ENCODE measurements at regions not wholly inside any gene's neighbourhood (a gene's known extent, or its start where the extent isn't known, plus 50 kb on each side); places are given as distances from the start of the nearest gene placed in this dataset.

DNA sequence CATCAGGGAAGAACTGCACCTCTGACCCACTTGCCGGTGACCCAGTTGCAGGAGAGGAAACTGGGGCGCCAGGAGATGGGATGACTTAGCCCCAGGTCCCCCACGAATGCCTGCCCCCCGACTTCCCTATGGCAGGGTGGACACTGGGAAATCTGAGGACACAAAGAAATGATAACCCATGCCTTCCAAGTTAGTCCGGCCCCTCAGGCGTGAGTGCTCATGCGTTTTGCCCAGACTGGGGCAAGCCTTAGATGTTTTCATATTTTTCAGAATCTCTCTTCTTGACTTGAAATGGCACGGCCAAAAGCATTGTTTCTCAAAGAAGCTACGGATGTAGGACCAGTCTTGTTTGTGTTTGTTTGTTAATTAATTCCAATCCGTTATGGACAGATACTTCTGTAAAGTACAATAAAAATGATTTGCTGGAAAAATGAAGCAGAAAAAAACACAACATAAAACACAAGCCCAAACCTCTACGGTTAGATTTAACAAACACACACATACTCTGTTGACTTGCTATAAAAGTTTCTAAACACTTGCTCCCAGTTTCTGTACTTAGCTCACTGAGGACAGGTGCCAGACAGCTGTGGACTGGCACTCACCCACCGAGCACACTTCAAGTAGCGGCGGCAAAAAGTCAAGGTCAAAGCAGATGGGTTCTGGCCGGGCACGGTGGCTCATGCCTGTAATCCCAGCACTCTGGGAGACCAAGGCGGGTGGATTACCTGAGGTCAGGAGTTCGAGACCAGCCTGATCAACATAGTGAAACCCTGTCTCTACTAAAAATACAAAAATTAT, 341.5 kb downstream of the BCOR start:
- Histone ChIP-seq H3K4me3 (ENCODE audit: low read depth, low read length) (no peak overlapping the region), H3K36me3 (ENCODE audit: control insufficient read depth in 2 of 2, insufficient read depth in 1 of 2, low read length in 2 of 2) (no peaks in the 10 kb centered on the region), H3K9me3 (ENCODE audit: control insufficient read depth, insufficient read depth, low read depth, low read length) (no peaks in the 10 kb centered on the region), H3K4me1 (ENCODE audit: control insufficient read depth, insufficient read depth, low read length) (peaks cover 12% of the 10 kb centered on the region), H3K27ac (ENCODE audit: extremely low read depth, low read depth, low read length) (peak overlapping the region; percentile 98)
- CTCF ChIA-PET, result no interaction called here
- TF ChIP-seq ZNF175 (tag by site-specific recombination; IDR thresholded peaks at IDR 0.05), result no peak
- TF ChIP-seq, protein P1, sequence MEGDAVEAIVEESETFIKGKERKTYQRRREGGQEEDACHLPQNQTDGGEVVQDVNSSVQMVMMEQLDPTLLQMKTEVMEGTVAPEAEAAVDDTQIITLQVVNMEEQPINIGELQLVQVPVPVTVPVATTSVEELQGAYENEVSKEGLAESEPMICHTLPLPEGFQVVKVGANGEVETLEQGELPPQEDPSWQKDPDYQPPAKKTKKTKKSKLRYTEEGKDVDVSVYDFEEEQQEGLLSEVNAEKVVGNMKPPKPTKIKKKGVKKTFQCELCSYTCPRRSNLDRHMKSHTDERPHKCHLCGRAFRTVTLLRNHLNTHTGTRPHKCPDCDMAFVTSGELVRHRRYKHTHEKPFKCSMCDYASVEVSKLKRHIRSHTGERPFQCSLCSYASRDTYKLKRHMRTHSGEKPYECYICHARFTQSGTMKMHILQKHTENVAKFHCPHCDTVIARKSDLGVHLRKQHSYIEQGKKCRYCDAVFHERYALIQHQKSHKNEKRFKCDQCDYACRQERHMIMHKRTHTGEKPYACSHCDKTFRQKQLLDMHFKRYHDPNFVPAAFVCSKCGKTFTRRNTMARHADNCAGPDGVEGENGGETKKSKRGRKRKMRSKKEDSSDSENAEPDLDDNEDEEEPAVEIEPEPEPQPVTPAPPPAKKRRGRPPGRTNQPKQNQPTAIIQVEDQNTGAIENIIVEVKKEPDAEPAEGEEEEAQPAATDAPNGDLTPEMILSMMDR (tag by site-specific recombination; IDR thresholded peaks at IDR 0.05), result no peak
- no peak for TF ChIP-seq ZNF624 (tag by site-specific recombination; IDR thresholded peaks at IDR 0.05)
- TF ChIP-seq, protein P2, sequence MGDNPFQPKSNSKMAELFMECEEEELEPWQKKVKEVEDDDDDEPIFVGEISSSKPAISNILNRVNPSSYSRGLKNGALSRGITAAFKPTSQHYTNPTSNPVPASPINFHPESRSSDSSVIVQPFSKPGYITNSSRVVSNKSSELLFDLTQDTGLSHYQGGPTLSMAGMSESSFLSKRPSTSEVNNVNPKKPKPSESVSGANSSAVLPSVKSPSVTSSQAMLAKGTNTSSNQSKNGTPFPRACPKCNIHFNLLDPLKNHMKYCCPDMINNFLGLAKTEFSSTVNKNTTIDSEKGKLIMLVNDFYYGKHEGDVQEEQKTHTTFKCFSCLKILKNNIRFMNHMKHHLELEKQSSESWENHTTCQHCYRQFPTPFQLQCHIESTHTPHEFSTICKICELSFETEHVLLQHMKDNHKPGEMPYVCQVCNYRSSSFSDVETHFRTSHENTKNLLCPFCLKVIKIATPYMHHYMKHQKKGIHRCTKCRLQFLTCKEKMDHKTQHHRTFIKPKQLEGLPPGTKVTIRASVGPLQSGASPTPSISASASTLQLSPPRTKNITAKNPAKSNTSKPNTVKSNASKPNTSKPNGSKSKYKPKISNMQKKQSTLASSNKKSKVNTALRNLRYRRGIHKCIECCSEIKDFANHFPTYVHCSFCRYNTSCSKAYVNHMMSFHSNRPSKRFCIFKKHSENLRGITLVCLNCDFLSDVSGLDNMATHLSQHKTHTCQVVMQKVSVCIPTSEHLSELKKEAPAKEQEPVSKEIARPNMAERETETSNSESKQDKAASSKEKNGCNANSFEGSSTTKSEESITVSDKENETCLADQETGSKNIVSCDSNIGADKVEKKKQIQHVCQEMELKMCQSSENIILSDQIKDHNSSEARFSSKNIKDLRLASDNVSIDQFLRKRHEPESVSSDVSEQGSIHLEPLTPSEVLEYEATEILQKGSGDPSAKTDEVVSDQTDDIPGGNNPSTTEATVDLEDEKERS (tag by site-specific recombination; IDR thresholded peaks at IDR 0.05), result no peak
- TF ChIP-seq SETDB1 (IDR thresholded peaks at IDR 0.05; ENCODE audit: insufficient read length, low read length), result no peak
- TF ChIP-seq ZBTB1 (tag by site-specific recombination; IDR thresholded peaks at IDR 0.05), result no peak
- TF ChIP-seq ZNF37A (tag by site-specific recombination; IDR thresholded peaks at IDR 0.05), result no peak
- no peak for TF ChIP-seq FEZF1 (tag by site-specific recombination; IDR thresholded peaks at IDR 0.05)
- TF ChIP-seq ZNF133 (tag by site-specific recombination; IDR thresholded peaks at IDR 0.05), result no peak
- no peak for TF ChIP-seq ZNF560 (tag by site-specific recombination; IDR thresholded peaks at IDR 0.05; ENCODE audit: borderline replicate concordance)
- TF ChIP-seq, protein P3, sequence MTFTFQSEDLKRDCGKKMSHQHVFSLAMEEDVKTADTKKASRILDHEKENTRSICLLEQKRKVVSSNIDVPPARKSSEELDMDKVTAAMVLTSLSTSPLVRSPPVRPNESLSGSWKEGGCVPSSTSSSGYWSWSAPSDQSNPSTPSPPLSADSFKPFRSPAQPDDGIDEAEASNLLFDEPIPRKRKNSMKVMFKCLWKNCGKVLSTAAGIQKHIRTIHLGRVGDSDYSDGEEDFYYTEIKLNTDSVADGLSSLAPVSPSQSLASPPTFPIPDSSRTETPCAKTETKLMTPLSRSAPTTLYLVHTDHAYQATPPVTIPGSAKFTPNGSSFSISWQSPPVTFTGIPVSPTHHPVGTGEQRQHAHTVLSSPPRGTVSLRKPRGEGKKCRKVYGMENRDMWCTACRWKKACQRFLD (tag by site-specific recombination; IDR thresholded peaks at IDR 0.05), result no peak
- no peak for TF ChIP-seq ZNF350 (tag by site-specific recombination; IDR thresholded peaks at IDR 0.05)
- TF ChIP-seq, protein P4, sequence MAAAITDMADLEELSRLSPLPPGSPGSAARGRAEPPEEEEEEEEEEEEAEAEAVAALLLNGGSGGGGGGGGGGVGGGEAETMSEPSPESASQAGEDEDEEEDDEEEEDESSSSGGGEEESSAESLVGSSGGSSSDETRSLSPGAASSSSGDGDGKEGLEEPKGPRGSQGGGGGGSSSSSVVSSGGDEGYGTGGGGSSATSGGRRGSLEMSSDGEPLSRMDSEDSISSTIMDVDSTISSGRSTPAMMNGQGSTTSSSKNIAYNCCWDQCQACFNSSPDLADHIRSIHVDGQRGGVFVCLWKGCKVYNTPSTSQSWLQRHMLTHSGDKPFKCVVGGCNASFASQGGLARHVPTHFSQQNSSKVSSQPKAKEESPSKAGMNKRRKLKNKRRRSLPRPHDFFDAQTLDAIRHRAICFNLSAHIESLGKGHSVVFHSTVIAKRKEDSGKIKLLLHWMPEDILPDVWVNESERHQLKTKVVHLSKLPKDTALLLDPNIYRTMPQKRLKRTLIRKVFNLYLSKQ (tag by site-specific recombination; IDR thresholded peaks at IDR 0.05; ENCODE audit: borderline replicate concordance), result no peak
- no peak for TF ChIP-seq ZNF324 (tag by site-specific recombination; IDR thresholded peaks at IDR 0.05)
- TF ChIP-seq ZNF514 (tag by site-specific recombination; IDR thresholded peaks at IDR 0.05), result no peak
- TF ChIP-seq ZNF311 (tag by site-specific recombination; IDR thresholded peaks at IDR 0.05; ENCODE audit: borderline replicate concordance), result no peak
- TF ChIP-seq GLIS1 (tag by site-specific recombination; IDR thresholded peaks at IDR 0.05), result no peak
- no peak for TF ChIP-seq OSR2 (tag by site-specific recombination; IDR thresholded peaks at IDR 0.05)
- no peak for TF ChIP-seq ZNF768 (tag by site-specific recombination; IDR thresholded peaks at IDR 0.05)
- POLR2A ChIA-PET, result interaction anchor here (0.6 kb wide), 1 partner anchor 332 kb away, joined by 4 read pairs; no protein-coding TSS in a partner anchor

All from HEK293 (cell line).